ENCODE measurements at regions not wholly inside any gene's neighbourhood (a gene's known extent, or its start where the extent isn't known, plus 50 kb on each side); places are given as distances from the start of the nearest gene placed in this dataset.

DNA sequence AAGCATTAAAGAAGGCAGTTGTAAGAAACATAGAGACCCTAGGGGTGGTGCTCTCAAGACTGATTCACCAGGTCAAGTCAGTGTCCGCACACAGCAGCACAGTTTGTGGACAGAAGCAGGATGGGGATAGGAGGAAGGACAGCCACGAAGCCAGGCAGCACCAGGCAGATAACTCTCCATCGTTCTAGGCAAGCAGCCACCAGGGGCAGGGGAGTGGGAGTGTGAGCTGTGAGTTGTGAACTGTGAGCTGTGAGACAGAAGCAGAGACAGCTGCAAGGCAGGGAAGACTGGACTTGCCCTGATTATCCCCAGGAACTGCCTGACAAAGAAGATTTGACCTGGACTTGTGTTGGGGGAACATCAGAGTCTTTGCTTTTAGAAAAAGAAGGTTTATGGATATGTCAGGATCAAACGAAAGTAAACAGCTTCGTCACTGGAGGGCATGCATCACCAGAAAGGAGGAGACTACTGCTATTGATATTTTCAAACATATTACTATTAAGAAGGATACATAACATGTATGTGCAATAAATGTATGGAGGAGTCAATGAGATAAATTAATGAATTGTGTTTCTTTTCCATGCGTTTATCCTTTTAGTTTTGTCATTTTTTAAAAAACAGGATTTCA lies 286.1 kb downstream of the IRS2 start:
- Histone ChIP-seq H2AFZ (ENCODE audit: insufficient read depth, low read depth, low read length, poor library complexity, severe bottlenecking) (peak overlapping the region; percentile 0), H3K36me3 (replicated peaks in 1 of 2; ENCODE audit: control insufficient read depth in 1 of 2, insufficient read depth in 2 of 2, low read length in 2 of 2) (no peaks in the 10 kb centered on the region), H3K27me3 (ENCODE audit: control insufficient read depth in 2 of 2, insufficient read depth in 2 of 2, low read length in 2 of 2) (no peaks in the 10 kb centered on the region), H3K79me2 (ENCODE audit: insufficient read depth, low read length) (no peaks in the 10 kb centered on the region), H4K20me1 (ENCODE audit: insufficient read depth, low read length) (no peaks in the 10 kb centered on the region), H3K9me3 (replicated peaks in 1 of 2; ENCODE audit: control insufficient read depth in 1 of 2, insufficient read depth in 1 of 2, low read length in 2 of 2) (no peaks in the 10 kb centered on the region), H3K4me1 (ENCODE audit: control insufficient read depth in 1 of 2, insufficient read depth in 2 of 2, low read length in 2 of 2) (no peaks in the 10 kb centered on the region), H3K9ac (ENCODE audit: insufficient read depth, low read length, poor library complexity, severe bottlenecking) (no peak overlapping the region), H3K4me3 (replicated peaks in 1 of 3; ENCODE audit: low read depth in 2 of 3, low read length in 3 of 3) (no peak overlapping the region), H3K27ac (ENCODE audit: low read depth in 1 of 2, low read length in 2 of 2) (no peak overlapping the region), H3K4me2 (replicated peaks; ENCODE audit: extremely low read depth, low read length, poor library complexity, severe bottlenecking) (no peak overlapping the region)
- Mint-ChIP-seq H3K27me3 (ENCODE audit: low read depth in 3 of 3) (peaks cover 5 to 13% (median 5%) of the 10 kb centered on the region in 3 donors), H3K4me3 (no peak overlapping the region), H3K36me3 (no peaks in the 10 kb centered on the region), H3K9me3 (peaks cover 0 to 9% (median 8%) of the 10 kb centered on the region in 7 donors), H3K4me1 (no peaks in the 10 kb centered on the region), H3K27ac (peak overlapping the region in 1 of 7 donors; percentile 77)
- 39% methylated on average over 3 of the region's 6 CpGs for WGBS (ENCODE audit: insufficient coverage)
- TF ChIP-seq, protein P1, sequence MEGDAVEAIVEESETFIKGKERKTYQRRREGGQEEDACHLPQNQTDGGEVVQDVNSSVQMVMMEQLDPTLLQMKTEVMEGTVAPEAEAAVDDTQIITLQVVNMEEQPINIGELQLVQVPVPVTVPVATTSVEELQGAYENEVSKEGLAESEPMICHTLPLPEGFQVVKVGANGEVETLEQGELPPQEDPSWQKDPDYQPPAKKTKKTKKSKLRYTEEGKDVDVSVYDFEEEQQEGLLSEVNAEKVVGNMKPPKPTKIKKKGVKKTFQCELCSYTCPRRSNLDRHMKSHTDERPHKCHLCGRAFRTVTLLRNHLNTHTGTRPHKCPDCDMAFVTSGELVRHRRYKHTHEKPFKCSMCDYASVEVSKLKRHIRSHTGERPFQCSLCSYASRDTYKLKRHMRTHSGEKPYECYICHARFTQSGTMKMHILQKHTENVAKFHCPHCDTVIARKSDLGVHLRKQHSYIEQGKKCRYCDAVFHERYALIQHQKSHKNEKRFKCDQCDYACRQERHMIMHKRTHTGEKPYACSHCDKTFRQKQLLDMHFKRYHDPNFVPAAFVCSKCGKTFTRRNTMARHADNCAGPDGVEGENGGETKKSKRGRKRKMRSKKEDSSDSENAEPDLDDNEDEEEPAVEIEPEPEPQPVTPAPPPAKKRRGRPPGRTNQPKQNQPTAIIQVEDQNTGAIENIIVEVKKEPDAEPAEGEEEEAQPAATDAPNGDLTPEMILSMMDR (IDR thresholded peaks at IDR 0.05): no peak
- intact Hi-C loops (cut with micrococcal nuclease): no loop called here
- DNase-seq: no peak

DNA sequence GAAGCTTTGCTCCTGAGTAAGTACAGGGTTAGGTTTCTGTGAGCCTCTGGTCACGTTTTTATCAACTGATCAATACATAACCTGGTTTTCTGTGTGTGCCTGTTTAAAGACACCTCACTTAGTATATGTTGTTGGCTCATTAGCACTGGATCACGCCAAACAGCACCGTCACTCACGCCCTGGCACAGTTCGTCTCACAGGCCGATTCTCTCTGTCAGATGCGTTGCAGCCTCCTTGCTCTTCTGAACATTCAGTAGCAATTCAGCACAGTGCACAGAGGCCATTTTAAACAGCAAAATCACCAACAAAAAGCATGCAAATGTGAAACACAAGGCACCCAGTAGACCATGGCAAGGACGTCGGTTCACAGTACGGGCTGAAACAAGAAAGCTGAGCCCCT lies 288.5 kb downstream of the IRS2 start:
- H3K9ac ChIP-seq (ENCODE audit: insufficient read depth, low read length, poor library complexity, severe bottlenecking): no peak overlapping the region
- H3K9me3 Mint-ChIP-seq: peaks cover 0 to 2% (median 0%) of the 10 kb centered on the region in 7 donors
- no peak overlapping the region for H2AFZ ChIP-seq (ENCODE audit: insufficient read depth, low read depth, low read length, poor library complexity, severe bottlenecking)
- peaks cover 0 to 3% of the 10 kb centered on the region in 2 donors for H3K27me3 ChIP-seq (ENCODE audit: control insufficient read depth in 2 of 2, insufficient read depth in 2 of 2, low read length in 2 of 2)
- H3K36me3 ChIP-seq (replicated peaks in 1 of 2; ENCODE audit: control insufficient read depth in 1 of 2, insufficient read depth in 2 of 2, low read length in 2 of 2): no peaks in the 10 kb centered on the region
- TF ChIP-seq, protein P1 (IDR thresholded peaks at IDR 0.05): no peak
- no peak overlapping the region for H3K4me3 ChIP-seq (replicated peaks in 1 of 3; ENCODE audit: low read depth in 2 of 3, low read length in 3 of 3)
- H3K4me2 ChIP-seq (replicated peaks; ENCODE audit: extremely low read depth, low read length, poor library complexity, severe bottlenecking): no peak overlapping the region
- no peak for DNase-seq
- no peaks in the 10 kb centered on the region for H3K36me3 Mint-ChIP-seq
- H3K4me3 Mint-ChIP-seq: no peak overlapping the region
- no peaks in the 10 kb centered on the region for H3K9me3 ChIP-seq (replicated peaks in 1 of 2; ENCODE audit: control insufficient read depth in 1 of 2, insufficient read depth in 1 of 2, low read length in 2 of 2)
- 98% methylated on average over 8 of the region's 10 CpGs for WGBS (ENCODE audit: insufficient coverage)
- no peaks in the 10 kb centered on the region for H4K20me1 ChIP-seq (ENCODE audit: insufficient read depth, low read length)
- no peak overlapping the region for H3K27ac Mint-ChIP-seq
- H3K79me2 ChIP-seq (ENCODE audit: insufficient read depth, low read length): no peaks in the 10 kb centered on the region
- H3K4me1 ChIP-seq (ENCODE audit: control insufficient read depth in 1 of 2, insufficient read depth in 2 of 2, low read length in 2 of 2): no peaks in the 10 kb centered on the region
- intact Hi-C loops (cut with micrococcal nuclease): no loop called here
- peaks cover 2 to 13% (median 8%) of the 10 kb centered on the region in 3 donors for H3K27me3 Mint-ChIP-seq (ENCODE audit: low read depth in 3 of 3)
- H3K4me1 Mint-ChIP-seq: no peaks in the 10 kb centered on the region
- H3K27ac ChIP-seq (ENCODE audit: low read depth in 1 of 2, low read length in 2 of 2): no peak overlapping the region

Measured in CD14-positive monocyte (primary cell).